ENCODE measurements at regions not wholly inside any gene's neighbourhood (a gene's known extent, or its start where the extent isn't known, plus 50 kb on each side); places are given as distances from the start of the nearest gene placed in this dataset.

DNA sequence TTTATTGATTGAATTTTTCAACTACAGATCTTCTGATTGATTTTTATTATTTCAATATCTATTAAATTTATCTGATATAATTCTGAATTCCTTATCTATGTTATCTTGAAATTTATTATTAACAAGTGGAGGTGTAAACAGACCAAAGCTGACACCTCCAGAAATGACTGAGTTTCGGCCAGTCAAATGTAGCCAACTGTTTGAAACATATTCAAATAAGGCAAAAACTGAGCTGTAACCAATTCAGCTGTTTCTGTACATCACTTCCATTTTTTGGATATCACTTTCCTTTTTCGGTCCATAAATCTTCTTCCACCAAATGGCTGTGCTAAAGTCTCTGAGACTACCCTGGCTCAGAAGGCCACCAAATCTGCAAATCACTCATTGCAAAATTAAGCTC, 2127.3 kb upstream of the AGA start:
- H2AFZ ChIP-seq (ENCODE audit: low read depth), result no peak overlapping the region

GRCh38 chr4:179582164-179582905, 2140.1 kb upstream of the AGA start:
- Histone ChIP-seq H4K20me1 (ENCODE audit: insufficient read depth) (no peaks in the 10 kb centered on the region), H3K27me3 (ENCODE audit: insufficient read depth, low read depth) (no peaks in the 10 kb centered on the region), H3K4me3 (IDR thresholded peaks at IDR 0.05; ENCODE audit: insufficient read depth, low read depth, low read length) (no peak overlapping the region), H3K79me2 (ENCODE audit: insufficient read depth, low read depth) (no peaks in the 10 kb centered on the region), H3K36me3 (ENCODE audit: insufficient read depth) (no peaks in the 10 kb centered on the region), H3K27ac (no peak overlapping the region), H3K4me1 (ENCODE audit: low read depth, poor library complexity, severe bottlenecking) (no peaks in the 10 kb centered on the region), H3K4me2 (no peak overlapping the region), H3K9ac (no peak overlapping the region), H2AFZ (ENCODE audit: low read depth) (no peak overlapping the region)
- TF ChIP-seq, protein P1, sequence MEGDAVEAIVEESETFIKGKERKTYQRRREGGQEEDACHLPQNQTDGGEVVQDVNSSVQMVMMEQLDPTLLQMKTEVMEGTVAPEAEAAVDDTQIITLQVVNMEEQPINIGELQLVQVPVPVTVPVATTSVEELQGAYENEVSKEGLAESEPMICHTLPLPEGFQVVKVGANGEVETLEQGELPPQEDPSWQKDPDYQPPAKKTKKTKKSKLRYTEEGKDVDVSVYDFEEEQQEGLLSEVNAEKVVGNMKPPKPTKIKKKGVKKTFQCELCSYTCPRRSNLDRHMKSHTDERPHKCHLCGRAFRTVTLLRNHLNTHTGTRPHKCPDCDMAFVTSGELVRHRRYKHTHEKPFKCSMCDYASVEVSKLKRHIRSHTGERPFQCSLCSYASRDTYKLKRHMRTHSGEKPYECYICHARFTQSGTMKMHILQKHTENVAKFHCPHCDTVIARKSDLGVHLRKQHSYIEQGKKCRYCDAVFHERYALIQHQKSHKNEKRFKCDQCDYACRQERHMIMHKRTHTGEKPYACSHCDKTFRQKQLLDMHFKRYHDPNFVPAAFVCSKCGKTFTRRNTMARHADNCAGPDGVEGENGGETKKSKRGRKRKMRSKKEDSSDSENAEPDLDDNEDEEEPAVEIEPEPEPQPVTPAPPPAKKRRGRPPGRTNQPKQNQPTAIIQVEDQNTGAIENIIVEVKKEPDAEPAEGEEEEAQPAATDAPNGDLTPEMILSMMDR (conservative IDR thresholded peaks at IDR 0.05; ENCODE audit: low read depth, low read length), result no peak

More for the DNA sequence above, 2127.3 kb upstream of the AGA start:
- no peak overlapping the region for H3K9ac ChIP-seq
- H3K4me2 ChIP-seq, result no peak overlapping the region
- H4K20me1 ChIP-seq (ENCODE audit: insufficient read depth), result no peaks in the 10 kb centered on the region
- H3K4me3 ChIP-seq (IDR thresholded peaks at IDR 0.05; ENCODE audit: insufficient read depth, low read depth, low read length), result no peak overlapping the region
- H3K4me1 ChIP-seq (ENCODE audit: low read depth, poor library complexity, severe bottlenecking), result no peaks in the 10 kb centered on the region
- no peaks in the 10 kb centered on the region for H3K36me3 ChIP-seq (ENCODE audit: insufficient read depth)
- no peaks in the 10 kb centered on the region for H3K27me3 ChIP-seq (ENCODE audit: insufficient read depth, low read depth)
- TF ChIP-seq, protein P1 (conservative IDR thresholded peaks at IDR 0.05; ENCODE audit: low read depth, low read length), result no peak
- H3K79me2 ChIP-seq (ENCODE audit: insufficient read depth, low read depth), result no peaks in the 10 kb centered on the region
- no peak overlapping the region for H3K27ac ChIP-seq

GRCh38 chr4:179583221-179583620, 2141.0 kb upstream of the AGA start:
- no peaks in the 10 kb centered on the region for H3K79me2 ChIP-seq (ENCODE audit: insufficient read depth, low read depth)
- H3K36me3 ChIP-seq (ENCODE audit: insufficient read depth), result no peaks in the 10 kb centered on the region
- TF ChIP-seq, protein P1 (conservative IDR thresholded peaks at IDR 0.05; ENCODE audit: low read depth, low read length), result no peak
- H4K20me1 ChIP-seq (ENCODE audit: insufficient read depth), result no peaks in the 10 kb centered on the region
- no peak overlapping the region for H3K4me3 ChIP-seq (IDR thresholded peaks at IDR 0.05; ENCODE audit: insufficient read depth, low read depth, low read length)
- H3K27ac ChIP-seq, result no peak overlapping the region
- no peaks in the 10 kb centered on the region for H3K27me3 ChIP-seq (ENCODE audit: insufficient read depth, low read depth)
- H3K9ac ChIP-seq, result no peak overlapping the region
- no peak overlapping the region for H2AFZ ChIP-seq (ENCODE audit: low read depth)
- H3K4me1 ChIP-seq (ENCODE audit: low read depth, poor library complexity, severe bottlenecking), result no peaks in the 10 kb centered on the region
- no peak overlapping the region for H3K4me2 ChIP-seq

- H3K27me3 ChIP-seq (ENCODE audit: insufficient read depth, low read depth), result no peaks in the 10 kb centered on the region
- TF ChIP-seq, protein P1 (conservative IDR thresholded peaks at IDR 0.05; ENCODE audit: low read depth, low read length), result no peak
- no peak overlapping the region for H3K4me2 ChIP-seq
- H3K4me3 ChIP-seq (IDR thresholded peaks at IDR 0.05; ENCODE audit: insufficient read depth, low read depth, low read length), result no peak overlapping the region
- no peak overlapping the region for H2AFZ ChIP-seq (ENCODE audit: low read depth)
- H3K4me1 ChIP-seq (ENCODE audit: low read depth, poor library complexity, severe bottlenecking), result no peaks in the 10 kb centered on the region
- H3K27ac ChIP-seq, result no peak overlapping the region
- H3K79me2 ChIP-seq (ENCODE audit: insufficient read depth, low read depth), result no peaks in the 10 kb centered on the region
- no peaks in the 10 kb centered on the region for H4K20me1 ChIP-seq (ENCODE audit: insufficient read depth)
- no peak overlapping the region for H3K9ac ChIP-seq
- H3K36me3 ChIP-seq (ENCODE audit: insufficient read depth), result no peaks in the 10 kb centered on the region
These were observed 2141.9 kb upstream of the AGA start for GRCh38 chr4:179584101-179584500.

All from KMS-11 (cell line).